GM21515 (cell line): ENCODE measurements at regions not wholly inside any gene's neighbourhood (a gene's known extent, or its start where the extent isn't known, plus 50 kb on each side); places are given as distances from the start of the nearest gene placed in this dataset.
"Not testable (repeated sequence)": the region's sequence is repeated elsewhere in the genome, so short reads cannot be mapped to it uniquely, and the experiment has no call there.

Experiments
- ATAC-seq: cut with Tn5 transposase; IDR thresholded peaks from one replicate; pipeline ENCODE4 v1.9.1; 2021; ENCODE audit not compliant: unreplicated experiment

DNA sequence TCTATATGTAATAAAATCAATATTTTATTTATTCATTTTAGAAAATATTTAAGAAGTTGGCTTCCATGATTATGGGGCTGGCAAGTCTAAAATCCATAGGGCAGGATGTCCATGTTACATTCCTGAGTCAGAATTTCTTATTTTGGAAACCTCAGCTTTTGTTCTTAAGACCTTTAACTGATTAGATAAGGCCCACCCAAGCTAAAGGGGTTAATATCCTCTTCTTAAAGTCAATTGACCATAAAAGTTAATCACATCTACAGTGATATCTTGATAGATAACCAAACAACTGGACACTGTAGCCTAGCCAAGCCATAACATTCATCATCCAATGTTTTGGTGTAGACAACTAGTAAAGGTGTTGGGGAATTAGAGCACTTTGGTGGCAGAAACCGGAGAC, 1035.4 kb upstream of the ZEB2 start:
- ATAC-seq: no peak

DNA sequence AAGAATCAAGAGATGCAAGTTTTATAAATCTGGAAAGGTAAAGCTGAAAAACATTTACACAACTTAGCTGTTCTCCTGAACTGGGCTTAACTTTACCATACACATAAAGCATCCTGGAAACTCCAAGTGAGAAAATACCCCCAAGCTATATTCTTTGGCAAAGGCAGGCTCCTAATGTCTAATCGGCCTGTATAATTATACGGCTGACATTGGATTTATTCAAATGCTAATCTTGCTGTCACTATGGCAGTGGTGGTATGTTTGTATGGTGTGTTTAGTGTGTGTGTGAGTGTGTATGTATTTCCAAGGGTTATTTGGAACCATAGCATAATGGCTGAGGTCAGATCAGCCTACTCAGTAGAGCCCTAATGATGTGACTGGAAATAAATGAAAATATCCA, 1031.8 kb upstream of the ZEB2 start:
- ATAC-seq: no peak

DNA sequence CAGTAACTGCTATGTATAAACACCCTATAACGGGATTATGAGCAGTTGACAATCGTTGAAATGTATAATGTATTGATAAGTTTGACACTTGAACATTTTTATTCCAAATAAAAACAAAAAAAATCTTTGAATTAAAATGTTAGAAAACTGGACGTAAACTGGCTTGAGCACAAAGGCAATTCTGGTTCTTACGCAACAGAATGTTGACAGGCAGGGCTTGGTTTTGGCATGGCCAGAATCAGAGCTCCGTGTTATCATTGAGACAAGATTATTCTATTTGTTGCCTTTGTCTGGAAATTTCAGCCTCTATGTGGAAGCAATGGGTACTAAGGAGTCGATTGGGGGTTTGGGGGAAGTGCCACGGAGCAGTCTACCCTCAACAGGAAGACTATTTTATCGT, 1028.6 kb upstream of the ZEB2 start:
- no peak for ATAC-seq

DNA sequence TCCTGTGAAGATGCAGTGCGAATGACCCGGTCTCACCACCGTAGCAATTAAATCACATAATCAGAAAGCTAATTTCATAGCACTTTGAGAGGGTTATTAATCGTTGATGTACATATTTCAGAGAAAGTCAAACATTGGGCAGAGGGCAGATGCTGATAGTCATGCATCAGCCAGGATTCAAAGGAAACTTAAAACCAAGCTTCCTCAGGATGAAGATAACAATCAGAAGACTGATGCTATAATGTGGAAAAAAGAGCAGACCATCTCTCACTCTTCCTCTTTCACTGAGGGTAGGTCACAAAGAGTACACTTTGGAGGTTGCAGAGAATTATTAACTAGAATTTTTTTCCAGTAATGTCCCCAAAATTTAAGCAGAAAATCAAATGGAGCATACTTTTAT, 1027.7 kb upstream of the ZEB2 start:
- ATAC-seq: no peak

DNA sequence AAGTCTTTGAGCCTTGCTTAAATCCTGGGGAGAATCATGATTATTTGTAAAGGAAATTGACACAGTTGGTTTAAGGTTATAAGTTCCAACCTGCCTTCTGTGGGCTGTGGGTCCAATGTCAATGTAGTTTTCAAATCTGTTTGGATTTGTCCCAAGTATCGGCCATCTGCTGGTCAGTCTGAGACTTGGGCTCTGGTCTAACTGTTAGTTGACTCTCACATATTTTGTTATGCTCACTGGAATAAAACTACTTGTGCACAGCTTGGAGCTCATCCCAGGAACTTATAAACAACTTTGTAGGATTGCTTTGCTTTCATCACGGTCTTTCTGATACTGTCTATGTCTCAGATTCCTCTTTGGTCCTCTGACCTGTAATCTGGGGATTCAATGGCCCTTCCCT, 1026.2 kb upstream of the ZEB2 start:
- no peak for ATAC-seq

DNA sequence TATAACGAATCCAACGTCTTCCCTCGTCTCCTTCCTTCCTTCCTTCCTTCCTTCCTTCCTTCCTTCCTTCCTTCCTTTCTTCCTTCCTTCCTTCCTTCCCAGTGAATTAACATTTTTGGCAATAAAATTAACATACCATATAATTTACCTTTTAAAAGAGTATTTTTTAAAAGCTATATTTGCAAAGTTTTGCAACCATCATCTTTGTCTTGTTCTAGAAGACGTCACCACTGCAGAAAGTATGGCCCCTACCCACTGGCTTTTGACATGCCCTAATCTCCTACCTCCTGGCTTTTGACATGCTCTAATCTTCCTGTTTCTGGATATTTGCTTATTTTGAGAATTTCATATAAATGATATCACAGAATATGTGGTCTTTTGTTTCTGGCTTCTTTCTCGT, 1023.9 kb upstream of the ZEB2 start:
- ATAC-seq: no peak

DNA sequence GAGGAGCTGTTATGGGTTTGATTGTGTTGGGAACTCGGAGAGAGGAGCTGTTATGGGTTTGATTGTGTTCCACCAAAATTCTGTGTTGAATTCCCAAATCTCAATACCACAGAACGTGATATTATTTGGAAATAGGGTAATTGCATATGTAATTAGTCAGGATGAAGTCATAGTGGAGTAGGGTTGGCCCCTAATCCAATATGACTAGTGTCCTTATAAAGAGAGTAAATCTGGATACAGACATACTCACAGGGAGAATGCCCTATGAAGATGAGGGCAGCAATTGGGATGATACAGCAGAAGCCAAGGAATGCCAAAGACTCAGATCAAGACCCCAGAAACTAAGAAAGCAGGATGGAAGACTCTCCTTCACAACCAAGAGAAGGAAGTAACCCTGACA, 1023.2 kb upstream of the ZEB2 start:
- no peak for ATAC-seq

DNA sequence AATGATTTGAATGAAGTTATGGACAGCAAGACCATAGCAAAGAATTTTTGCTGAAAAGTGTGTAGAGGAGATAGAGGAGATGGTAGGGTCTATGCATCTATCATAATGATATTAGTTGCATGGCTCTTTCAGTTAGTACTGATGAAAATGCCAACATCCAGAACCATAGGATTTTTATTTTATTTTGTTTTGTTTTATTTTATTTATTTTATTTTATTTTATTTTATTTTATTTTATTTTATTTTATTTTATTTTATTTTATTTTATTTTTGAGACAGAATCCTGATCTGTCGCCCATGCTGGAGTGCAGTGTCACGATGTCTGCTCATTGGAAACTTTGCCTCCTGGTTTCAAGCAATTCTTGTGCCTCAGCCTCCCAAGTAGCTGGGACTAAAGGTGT, 1021.1 kb upstream of the ZEB2 start:
- no peak for ATAC-seq

DNA sequence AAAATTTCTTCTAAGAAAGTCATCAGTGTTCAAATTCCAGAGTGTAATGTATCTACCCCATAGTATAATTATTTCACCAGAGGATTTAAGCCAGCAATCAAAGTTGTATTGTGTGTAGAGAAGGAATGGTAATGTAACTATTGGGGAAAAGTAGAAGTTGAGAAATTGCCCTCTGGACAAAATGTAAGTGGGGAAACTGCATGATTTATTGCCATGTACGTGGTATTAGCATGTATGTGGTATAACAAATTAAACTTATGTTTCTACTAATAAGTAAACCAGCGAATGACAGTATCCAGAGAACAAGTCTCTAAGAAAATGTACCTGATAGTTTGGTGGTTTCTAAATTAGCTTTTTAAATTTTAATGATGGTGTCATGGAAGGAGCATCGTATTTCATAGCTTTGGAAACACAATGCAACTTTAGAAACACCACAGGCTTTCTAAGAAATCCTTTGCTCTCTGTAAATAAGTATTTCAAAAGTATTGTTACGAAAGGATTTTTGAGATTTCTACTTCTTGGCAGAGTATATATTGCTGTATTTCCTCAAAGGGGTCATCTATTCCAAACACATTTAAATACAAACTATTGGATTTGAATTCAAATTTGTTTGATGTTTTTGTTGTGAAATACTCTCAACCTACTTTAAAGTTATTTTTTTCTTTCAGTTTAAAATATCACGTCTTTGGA, 1018.9 kb upstream of the ZEB2 start:
- no peak for ATAC-seq

DNA sequence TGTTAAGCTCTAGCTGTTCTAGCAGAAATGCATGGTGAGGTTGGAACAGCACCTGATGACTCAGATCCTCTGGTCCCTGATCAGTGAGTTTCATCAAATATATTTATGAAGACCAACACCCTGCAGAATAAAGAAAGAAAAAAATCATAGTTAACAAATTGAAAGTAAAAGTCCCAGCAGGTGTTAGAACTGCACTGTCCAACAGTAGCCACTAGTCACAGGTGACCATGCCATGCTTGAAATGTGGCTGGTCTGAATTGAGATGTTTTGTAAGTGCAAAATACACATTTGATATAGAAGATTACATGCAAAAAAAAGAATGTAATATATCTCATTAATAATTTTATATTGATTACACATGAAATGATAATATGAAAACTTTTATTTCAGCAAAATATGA, 1010.7 kb upstream of the ZEB2 start:
- ATAC-seq: no peak

DNA sequence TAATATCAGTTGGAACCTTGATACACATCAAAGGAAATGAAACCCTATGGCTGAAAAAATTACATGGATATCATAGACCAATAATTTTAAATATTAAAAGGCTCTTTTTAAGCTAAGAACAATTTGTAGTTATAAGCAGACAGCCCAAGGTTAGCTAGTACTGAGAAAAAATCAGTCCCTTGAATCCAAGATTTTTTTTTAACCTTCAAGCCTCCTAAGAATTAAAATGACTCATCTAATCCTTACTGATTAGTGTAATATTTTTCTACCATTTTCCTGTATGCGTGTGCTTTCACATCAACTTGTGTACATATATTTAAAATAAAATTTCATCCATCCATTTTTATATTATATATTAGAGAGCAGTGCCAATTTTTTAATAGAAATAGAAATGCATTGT, 1004.9 kb upstream of the ZEB2 start:
- ATAC-seq: no peak

DNA sequence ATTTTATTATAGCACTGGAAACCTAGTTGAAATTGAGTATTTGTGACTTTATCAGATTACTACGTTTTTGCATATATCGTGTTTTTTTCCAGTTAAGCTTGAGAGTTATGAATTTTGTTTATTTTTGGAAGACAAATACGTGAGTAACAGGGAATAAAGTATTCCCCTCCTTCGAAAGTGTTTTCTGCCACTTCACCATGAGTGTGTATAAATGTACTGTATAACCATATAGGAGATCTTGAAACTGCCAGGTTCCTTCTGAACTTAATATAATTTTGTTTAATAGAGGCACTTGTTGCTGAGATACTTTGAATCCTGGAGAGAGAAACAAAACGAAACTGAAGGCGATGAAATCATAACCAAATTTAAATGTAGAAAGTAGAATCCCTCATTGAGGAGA, 1004.4 kb upstream of the ZEB2 start:
- ATAC-seq: no peak

DNA sequence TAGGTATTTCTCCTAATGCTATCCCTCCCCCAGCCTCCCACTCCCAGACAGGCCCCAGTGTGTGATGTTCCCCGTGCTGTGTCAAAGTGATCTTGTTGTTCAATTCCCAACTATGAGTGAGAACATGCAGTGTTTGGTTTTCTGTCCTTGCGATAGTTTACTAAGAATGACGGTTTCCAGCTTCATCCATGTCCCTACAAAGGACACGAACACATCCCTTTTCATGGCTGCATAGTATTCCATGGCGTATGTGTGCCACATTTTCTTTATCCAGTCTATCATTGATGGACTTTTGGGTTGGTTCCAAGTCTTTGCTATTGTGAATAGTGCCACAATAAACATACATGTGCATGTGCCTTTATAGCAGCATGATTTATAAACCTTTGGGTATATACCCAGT, 999.3 kb upstream of the ZEB2 start:
- not testable (repeated sequence) for ATAC-seq

DNA sequence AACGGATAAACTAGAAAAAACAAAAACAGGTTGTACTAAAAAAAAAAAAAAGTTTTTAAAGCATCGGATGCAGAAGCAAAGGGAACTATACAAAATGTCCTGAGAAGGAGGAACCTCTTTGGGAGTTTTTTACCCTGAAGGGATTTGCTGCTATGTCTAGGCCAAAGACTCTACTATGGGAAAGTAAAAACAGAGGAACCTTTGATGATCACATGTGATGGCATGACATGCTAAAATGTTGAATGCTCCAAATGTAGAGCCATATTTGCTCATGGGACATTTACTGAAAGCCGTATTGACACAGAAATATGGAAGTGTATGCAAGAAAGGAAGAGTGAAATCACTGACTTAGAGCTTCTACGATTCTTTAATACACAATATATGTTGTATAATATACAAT, 992.0 kb upstream of the ZEB2 start:
- no peak for ATAC-seq

DNA sequence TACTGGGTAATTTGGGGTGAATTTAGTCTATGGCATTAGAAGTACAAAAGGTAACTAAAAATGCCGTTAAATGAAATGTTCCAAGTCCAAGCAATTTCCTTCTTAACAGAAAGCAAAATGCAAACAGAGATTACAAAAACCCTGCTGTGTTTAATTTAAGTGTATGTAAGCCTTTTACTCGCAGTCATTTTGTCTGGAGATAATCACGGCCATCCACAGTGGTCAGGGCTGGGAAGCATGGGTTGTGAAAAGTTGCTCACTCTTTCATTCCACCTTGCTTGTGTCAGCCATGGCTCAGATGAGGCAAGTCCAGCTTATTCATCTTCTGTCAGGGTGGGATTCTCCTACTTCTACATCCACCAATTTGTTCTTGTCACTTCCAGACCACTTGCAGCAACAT, 983.6 kb upstream of the ZEB2 start:
- ATAC-seq: no peak

DNA sequence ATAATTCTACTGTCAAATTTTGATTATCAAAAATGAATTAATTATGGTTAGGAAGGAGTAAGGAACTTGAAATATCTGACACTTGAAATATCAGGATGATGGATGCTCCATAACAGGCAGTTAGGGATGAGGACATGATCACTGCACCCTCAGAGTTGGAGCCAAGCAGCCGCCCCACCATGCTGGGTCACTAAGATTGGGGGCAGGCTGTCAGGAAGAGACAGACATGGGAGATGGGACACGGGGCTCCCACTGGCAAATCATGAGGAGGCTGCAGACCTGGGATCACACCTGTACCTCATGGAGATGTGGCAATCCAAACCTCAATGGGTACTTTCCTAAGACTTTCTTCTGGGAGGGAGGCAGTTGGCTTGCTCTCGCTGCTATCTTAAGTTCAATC, 982.0 kb upstream of the ZEB2 start:
- no peak for ATAC-seq

DNA sequence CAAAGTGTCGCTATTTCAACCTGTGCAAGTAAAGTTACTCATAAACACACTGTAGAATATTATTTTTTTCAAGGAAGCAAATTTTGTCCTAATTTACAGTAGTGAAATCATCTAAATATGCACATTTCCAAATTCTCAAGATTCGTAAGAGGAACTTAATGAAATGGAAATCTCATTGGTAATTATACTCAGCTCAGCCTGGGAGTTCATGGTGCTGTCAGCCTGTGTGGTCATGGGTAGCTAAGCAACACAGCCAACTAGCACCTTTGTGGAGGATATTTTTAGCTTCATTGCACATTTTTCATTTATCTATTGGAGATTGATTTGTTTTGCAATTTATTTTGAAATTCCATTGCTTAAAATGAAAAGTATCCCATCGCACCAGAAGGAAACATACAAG, 975.7 kb upstream of the ZEB2 start:
- ATAC-seq: no peak

DNA sequence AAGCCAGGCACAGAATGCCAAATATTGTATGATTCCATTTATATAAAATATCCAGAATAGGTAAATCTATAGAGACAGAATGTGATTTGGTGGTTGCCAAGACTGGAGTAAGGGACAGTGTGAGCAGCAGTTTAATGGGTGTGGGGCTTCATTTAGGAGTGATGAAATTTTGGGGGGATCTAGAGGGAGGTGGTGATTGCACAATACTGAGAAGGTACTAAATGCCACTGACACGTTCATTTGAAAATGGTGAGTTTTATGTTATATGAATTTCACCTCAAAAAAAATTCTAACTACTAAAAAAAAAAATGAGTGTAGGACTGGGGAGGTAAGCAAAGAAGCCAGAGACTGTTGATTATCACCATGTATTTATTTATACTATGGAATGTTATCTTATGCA, 974.5 kb upstream of the ZEB2 start:
- ATAC-seq: no peak

DNA sequence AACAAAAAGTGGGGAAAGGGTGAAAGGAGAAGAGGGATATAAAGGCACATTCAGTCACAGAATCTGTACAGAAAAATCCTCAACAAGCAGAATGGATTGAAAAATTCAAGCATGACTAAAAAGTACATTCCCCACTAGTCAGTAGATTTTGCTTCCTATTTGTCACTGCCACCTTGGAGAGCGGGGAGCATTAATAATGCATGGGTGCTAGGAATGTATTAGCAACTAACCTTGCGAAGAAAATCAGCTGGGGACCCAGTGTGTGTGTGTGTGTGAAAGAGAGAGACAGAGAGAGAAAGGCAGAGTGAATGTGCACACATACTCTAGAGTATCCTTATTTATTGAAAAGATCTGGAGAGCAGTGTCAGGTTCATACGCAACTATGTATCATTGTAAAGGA, 968.7 kb upstream of the ZEB2 start:
- ATAC-seq: no peak

DNA sequence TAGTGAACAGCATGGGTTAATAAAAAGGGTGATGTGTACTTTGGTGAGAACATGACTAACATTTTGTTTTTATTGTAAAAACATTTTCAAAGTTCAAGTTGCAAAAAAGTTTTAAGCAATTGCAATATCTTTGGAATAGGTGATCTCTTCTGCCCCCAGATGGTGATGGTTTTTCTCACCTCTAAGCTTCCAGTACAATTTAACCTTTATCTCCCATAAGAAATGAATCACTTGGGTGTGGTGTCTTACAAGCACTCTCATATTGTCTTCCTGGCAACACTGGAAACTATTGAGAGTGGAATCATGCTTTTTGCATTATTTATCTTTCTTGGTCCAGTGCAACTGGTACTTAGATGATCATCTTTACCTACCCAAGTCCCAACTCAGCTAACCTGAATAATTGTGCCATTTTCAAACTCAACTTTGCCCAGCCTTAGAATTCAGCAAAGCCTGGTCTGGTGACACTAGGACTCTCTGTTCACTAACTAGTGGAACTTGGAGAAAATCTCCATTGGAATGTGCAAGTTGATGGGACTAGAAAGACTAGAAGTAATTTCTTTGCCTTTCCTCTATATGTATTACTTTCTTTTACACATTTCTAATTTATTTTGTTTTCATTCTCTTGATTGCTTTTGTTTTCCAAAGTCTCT, 964.7 kb upstream of the ZEB2 start:
- no peak for ATAC-seq

DNA sequence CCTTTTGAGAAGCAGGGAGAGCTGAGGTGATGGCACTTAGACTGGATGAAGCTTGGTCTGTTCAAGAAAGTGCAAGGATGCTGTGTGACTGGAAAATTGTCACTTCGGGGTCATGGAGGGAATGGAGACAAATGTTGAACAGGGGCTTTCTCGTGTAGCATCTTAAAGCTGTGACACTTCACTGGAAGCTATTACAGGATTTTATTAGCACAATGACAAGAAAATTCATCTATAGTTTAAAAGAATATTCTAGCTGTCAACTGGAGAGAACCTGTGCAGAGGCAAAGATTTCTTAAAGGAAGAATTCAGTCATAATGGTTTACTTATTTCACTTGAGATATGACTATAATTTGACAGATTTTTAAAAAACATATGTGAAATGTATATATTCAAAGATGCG, 963.9 kb upstream of the ZEB2 start:
- ATAC-seq: no peak

DNA sequence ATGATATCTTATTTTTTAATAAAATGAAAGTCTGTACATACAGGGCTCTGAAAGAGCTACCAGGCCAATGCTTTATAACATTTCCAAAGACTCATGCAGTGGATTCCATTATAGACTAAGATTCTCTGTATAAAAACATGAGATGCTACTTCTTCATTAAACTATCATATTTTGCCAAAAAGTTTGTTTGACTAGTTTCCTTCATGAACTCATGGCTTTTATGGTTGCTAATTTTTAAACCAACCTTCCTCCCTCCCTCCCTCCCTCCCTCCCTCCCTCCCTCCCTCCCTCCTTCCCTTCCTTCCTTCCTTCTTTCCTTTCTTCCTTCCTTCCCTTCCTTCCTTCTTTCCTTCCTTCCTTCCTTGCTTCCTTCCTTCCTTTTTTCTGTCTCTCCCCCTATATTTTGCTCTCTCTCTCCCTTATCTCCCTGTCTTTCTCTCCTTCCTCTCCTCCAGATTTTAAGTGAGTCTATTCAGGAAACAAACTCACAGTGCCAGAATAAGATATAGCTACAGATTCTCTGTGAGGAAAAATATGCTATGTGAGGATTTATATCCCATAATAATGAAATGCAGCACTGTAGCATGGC, 961.5 kb upstream of the ZEB2 start:
- no peak for ATAC-seq

DNA sequence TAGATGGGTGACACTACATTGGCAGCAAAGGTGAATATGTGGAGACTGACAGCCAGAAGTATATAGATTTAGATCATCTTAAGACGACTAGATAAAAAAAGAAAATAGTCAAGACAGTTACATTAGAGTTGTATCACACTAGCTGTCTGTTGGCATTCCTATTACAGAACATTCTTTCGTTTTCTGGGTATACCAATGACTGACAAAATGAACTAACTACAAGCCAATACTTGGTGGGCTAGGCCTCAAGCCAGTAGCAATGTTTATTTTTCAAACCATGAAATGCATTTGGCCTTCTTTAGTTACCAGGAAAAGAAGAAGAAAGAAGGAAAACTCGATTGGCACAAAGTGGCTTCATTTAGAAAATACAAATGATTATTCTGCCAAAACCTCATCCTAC, 944.9 kb upstream of the ZEB2 start:
- no peak for ATAC-seq
